ENCODE measurements at regions not wholly inside any gene's neighbourhood (a gene's known extent, or its start where the extent isn't known, plus 50 kb on each side); places are given as distances from the start of the nearest gene placed in this dataset.

DNA sequence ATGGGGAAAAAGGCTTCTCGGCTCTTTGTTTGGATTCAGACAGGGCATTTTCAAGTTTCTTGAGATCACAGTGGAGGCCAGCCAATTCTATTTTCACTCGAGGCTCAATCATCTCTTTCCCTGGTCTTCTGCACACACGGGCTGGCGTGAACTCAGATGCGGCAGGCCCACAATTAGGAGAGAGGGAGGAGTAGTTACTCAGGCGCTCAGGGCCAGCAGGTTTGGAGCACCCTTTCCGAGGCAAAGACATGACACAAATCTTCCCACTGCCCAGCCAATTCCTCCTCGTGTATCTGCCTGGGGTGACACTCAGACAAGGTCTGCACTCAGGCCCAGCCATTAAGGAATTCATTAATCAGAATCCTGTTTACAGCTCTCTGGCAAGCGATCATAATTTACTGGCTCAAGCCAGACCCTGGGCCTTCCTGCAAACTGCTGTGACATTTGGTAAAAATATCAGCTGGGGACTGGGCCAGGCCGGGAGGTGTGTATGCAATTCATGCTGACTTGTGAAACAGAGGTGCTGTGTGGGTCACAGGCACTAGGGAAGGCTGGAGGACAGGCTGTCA lies 68.1 kb upstream of the TLE3 start:
- DNase-seq: no peak

DNA sequence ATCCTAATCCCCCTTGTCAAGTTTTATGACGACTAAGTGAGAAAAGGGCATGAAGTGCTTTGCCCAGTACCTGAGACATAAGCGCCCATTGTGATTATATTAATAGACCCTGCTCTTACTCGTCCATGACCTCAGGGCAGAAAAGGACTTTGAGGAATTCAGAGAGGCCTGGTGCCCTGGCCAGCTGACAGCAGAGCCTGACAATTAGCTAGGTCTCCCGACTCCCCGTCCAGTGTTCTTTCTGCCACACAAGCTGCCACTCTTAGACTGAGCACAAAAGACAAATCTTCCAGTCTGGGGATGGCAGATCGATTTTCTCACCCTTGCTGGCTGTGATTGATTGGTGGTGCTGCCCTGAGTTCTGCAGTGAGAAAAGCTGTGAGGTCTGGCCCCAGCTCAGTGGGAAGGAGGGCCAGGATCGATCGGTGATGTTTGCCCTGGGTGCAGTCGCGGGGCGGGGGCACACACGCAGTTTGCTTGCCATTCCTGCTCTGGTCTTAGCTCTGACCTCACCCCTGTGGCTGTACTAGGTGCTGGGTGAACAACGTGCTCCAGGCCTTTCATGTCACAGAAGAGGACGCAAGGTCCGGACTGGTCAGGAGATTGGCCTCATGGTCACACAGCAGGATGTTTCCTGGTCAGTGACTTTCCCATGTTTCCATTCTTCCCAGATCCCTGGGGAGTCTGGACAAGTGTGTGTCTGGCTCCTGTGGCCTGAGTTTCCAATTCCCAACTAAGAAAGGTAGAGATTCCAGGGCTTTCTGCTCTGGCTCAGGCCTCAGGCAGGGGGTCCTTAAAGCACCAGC lies 67.4 kb upstream of the TLE3 start:
- no peak for DNase-seq

DNA sequence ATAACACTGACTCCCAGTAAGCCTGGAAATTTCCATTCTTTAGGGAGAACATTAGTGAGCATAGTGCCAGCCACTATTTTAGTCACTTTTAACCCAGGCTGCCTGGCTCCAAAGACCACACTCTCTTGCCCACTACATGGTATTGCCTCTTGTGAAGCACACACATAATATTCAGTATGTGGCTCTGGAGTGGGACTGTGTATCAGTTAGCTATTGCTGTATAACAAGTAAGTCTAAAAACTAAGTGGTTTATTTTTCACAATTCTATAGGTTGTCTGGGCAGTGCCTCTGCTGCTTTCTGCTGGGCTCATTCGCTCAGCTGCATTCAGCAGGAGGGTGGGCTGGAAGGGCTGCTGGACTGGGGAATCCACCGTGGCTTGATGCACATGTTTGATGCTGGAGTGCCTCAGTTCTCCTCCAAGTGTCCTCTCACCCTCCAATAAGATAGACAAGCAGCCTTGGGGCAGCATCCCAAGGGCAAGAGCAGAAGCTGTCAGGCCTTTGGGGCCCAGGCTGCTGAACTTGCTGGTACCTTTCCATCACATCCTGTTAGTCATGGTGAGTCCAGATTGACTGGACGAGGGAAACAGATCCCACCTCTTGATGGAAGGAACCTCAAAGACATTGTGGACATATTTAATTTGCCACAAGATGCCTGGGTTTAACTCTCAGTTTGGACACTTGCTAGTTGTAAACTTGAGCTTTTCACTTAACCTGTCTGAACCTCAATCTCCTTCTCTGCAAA lies 66.6 kb upstream of the TLE3 start:
- DNase-seq: no peak

DNA sequence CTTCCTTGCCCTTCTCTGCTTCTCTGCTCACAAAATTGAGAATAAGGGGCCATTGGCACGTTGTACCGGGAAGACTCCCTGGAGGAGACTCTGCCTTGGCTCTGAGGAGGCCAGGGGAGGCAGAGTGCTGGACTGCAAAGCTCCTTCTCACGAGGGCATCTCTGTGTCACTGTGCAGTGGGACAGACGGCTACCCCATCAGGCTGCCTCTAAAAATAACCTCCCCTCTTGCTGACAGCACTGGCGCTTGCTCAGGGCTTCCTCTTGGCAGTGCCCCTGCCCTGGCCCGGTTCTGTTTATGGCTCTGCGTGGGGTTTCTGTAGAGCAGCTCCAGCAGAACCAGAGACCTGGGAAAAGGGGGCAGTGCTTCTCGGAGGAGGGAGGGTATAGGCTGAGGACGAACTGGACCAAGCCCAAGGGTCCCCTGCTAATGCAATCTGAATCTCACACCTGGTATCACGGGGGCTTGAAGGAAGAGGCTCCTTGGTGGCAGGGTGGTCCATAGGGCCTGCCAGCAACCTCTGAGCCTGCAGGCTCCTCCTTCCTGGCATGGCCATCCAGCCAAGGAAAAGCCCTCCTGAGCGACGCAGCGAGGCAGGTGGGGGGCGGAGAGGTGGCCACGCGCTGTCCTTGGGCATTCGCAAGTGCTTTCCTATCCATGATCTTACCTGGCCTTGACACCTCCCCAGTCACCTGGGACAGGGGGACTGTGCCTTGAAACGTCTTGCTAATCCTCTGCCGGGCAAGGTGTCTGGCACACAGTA lies 63.3 kb upstream of the TLE3 start:
- no peak for DNase-seq

DNA sequence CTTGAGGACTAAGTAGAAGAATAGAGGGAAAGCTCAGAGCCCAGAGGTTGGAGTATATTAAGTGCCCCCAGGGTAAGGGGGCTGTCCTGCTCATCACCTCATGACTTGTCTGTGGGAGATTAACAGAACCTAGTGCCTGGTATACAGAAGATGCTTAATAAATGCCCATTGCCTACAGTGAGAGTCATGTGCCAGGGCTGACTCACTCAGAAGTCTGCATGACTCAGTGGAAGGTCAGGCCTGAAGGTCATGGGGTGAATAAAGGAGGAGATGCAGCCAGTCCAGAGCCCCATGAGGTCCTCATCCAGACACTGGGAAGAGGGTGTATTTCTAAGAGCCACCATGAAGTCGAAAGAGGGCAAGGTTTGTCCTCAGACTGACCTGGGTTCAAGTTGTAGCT lies 62.5 kb upstream of the TLE3 start:
- DNase-seq: no peak

DNA sequence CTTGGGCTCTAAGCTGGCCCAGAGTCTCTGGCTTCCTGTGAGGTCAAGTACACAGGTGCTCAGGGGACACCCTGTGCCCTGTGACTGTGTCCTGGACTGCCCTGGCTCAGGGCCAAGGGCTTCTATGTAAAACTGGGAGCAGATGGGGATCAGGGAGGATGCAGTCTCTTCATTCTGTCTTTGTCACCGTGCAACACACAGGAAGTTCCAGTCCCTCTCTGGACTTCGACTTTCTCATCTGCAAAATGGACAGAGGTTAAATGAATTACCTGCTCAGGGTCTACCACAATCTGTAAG lies 61.9 kb upstream of the TLE3 start:
- DNase-seq: no peak

DNA sequence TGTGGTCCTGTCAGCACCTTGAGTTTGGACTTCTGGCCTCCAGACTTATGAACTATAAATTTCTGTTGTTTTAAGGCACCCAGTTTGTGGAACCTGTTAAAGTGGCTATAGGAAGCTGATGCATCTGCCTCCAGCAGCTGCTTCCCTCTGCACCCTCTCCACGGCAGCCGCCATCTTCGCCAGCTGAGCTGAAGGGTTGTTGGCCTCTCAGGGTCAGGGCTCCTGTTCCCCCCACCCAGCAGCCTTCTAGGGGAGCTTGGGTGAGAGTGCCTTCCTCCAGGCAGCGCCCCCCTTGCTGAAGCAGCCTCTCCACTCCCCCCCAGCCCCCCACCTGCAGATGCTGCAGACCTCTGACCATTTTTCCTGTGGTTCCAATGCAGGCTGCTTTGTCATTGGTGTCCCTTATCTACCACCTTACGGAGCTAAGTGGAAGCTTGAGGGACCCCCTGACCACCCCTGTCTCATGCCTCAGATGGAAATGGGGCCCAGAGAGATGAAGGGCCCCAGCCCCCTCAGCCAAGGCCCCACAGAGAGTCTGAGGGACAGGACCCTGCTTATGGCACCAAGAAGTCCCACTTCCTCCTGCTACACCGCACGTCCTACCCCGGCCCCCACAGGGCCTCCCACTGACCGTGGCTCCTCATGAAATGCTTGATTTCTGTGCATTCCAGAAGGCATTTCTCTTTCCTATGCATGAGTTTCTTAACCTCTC lies 61.4 kb upstream of the TLE3 start:
- DNase-seq: no peak

DNA sequence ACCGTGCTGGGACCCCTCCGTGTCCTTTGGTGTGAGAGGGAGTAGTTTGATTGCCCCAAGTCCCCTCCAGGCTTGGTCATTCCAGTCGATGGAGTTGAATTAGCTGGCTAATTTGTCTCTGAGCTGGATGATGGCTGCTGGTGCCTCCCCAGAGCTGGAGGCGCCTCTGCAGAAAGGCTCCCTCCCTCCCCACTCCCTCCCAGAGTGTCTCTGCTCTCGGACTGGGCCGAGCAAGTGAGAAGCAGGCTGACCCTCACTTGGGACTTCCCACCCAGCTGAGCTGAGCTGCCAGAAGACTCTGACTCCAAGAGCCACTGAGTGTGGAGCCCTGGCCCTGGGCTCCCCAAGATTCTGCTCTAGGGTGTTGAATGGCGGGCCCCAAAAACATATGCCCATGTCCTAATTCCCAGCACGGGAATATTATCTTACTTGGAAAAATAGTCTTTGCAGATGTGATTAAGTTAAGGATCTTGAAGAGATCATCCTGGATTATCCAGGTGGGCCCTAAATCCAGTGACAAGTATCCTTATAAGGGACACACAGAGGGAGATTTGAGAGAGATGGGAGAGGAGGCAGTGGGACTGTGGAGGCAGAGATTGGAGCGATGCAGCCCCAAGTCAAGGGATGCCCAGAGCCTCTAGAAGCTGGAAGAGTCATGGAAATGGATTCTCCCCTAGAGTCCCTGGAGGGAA lies 60.7 kb upstream of the TLE3 start:
- DNase-seq: no peak

DNA sequence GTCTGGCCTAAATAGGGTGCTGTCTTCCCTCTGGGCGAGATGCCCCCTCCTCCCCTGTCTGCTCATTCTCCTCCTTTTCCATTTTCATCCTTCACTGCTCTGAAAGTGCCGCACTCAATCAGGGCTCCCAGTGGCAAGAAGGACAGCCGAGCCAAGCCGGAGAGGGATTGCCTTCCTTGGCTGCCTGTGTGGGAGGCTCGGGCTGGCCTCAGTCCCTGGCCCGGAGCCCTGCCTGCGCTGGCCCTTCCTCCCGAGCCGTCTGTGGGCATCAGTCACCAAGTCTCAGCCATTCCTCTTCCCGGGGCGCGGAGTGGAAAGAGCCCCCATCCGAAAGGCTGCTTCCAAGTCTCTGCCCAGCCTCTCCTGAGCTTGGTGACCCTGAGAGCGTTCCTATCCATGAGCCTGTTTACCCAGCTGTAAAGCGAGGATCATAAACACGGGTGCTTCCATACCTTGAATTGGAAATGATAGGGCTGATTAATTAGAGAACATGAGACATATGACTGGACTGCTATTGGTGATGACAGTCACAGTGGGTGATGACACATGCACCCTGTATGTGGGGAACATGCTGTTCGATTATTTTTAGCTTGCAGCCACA lies 59.1 kb upstream of the TLE3 start:
- DNase-seq: no peak

DNA sequence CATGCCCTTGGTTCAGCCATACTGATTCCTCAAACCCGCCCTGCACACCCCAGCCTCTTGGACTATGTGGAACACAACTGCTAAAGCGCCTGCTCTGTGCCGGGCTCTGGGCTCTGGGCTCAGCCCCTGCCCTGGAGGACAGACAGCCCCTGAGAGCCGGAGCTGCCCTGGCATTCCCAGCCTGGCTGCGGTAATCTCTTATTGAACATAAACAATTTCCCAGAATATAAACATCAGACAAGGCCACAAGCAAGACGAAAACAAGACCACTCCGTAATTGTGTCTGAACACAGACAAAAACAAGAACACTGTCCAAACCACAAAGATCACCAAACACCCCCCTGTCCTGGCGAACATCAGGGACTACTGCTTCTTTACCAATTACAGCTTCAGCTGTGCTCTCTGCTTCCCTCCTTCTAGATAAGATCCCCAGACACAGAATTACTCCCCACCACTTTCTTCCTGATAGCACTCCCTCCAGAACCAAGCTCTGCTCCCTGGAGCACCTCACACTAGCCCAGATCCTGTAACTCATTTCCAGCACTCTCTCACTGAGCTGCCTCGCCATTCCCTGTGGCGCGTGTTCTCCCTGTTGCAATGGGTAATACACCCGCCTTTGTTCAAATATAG lies 57.1 kb upstream of the TLE3 start:
- DNase-seq: peak; percentile 52

DNA sequence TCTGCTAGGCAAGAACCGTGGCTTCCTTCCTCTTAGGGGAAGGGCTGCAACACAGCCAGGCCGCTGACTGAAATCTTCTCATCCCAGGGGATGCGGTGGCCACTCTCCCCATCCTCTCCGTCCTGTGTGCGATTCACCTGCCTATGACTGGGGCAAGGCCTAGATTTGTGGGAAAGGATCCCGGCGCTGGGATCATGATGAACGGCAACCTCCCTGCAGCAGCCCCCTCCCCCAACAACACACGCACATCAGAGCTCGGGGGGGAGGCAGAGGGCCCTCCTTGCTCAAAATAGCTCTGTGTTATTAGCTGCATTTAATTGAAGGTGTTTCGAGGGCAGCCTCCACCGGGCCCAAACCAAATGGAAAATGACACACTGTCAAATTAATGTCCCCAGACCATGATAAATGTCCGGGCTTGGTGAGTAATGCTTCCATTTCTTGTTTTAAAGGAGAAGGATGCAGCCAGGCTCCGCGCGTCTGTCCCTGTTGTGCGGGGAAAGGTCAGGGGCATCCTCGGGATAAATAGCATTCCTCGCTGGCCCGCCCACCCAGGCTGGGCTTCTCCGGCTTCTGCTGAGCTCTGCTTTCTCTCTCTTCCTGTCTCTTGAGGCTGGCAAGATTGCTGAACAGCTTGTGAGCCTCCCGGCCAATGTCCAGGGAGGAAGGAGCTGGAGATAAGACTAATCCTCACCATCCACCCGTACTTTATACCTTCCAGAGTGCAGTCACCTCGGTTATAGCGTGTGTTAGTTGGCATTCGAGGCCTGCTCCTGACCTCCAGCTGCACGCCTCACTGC lies 56.4 kb upstream of the TLE3 start:
- DNase-seq: peak; percentile 29

DNA sequence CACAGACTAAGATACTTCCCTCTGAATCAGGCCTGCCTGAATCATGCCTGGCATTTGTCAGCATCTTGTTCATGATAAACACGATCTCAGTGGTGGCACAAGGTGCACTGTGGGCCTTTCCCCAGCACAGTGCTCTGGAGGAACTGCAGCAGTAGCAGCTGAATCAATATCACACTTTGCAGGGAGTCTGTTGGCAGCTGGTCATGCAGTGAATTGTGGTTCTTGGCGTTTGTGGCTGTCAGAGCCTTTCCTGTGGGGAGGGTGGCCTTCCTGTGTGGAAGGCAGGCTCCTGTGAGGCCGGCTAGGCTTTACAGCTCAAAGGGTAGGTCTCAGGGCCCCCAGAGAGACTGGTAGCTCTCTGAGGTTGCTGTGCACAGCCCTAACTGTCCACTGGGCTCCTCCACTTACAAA lies 54.4 kb upstream of the TLE3 start:
- peak; percentile 19 for DNase-seq

DNA sequence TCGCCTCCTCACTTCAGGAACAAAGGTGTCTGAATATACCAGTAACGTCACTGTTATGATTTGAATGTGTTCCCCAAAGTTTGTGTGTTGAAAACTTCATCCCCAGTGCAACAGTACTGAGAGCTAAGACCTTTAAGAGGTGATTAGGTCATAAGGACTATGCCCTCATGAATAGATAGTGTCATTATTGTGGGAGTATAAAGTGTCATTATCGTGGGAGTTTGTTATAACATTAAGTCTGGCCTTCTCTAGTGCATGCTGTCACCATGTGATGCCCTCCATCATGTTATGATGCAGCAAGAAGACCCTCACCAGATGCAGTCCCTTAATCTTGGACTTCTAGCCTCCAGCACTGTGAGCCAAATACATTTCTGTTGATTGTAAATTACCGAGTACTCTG lies 53.7 kb upstream of the TLE3 start:
- peak; percentile 20 for DNase-seq

DNA sequence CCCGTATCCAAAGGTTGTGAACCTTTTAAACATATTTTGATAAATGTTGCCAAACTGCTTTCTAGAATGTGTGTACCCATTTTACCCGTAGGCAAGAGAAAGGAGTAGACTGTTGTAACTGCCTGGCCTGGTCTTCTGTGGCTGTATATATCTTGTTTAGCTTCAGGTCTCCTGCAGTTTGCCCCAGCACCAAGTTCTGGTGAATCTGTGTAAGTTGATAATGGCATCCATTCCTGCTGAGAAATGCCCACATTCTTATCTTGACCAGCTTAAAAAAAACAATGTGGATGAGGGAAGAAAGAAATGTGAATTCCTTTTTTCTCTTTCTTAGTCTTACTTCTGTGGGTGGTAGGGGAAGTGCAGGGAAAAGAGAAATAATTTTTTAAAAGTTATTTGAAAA lies 53.3 kb upstream of the TLE3 start:
- DNase-seq: peak; percentile 20

DNA sequence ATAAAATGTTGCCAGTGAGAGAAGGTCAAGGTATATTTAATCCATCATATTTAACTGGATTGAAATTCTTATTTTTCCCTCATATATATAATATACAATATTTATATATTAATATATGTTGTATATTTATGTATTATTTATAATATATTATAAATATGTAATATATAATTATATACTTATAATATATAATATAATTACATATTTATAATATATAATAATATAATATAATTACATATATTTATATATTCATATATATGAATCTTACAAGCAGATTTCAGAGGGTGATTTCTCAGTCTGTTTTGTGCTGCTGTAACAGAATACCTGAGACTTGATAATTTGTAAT lies 52.7 kb upstream of the TLE3 start:
- no peak for DNase-seq

DNA sequence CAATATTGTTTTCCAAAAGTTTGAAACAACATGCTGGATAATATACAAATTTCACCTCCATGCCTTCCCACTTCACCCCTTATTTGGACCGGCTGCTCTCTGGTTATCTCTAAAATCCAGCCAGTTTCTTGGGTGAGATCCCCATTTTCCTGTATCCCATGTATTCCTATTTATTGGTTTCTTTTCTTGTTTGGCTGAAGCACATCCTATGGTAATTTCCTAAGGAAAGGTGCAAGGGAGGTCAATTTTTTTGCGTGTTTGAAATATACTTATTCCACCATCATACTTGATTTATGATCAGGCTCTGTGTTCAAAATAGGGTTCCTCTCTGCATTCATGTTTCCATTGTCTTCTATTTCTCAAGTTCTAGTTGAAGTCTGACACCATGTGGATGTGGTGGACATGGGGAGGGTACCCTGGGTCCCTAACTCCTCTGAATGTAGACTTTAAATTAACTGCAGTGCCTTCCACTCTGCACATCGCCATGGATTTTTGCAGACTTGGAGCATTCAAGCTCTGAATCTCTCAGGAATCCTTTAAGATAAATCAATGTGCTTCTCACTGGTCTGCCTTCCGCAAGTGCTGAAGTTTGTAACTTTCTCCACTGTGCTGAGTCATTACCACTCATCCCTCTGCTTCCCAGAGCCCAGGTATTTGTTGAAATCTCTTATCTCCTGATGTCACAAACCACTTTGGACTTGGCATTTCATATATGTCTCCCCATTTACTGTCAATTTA lies 52.1 kb upstream of the TLE3 start:
- peak; percentile 52 for DNase-seq

DNA sequence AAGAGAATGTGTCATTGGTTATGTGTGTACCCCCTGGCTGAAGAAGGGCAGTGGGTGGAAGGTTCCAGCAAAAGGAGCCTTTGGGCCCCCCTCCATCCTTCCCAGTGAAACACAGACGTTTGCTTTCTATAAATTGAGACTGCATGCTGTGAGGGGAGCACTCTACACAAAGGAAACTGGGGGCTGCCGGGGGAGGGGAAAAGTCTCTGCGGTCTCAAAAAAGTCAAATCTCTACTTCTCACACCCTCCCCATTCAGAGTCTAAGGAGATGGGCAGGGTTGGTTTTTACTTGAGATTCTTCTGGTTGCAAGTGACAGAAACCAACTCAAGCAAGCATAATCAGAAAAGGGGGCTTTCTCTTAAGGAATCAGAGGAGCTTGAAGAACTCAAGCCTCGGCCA lies 50.1 kb upstream of the TLE3 start:
- DNase-seq: no peak
